K562 (cell line): ENCODE measurements at regions not wholly inside any gene's neighbourhood (a gene's known extent, or its start where the extent isn't known, plus 50 kb on each side); places are given as distances from the start of the nearest gene placed in this dataset.

Experiments
- CHCHD3 ChIP-seq: fragments of 250-450 bp; sonication (Bioruptor Pico); IDR thresholded peaks from 2 replicates; pipeline ENCODE4 v2.1.2; 2022; ENCODE audit warnings: mild to moderate bottlenecking
- GABPB2 ChIP-seq: fragments of 250-450 bp; sonication (Bioruptor Pico); conservative IDR thresholded peaks from 2 replicates; pipeline ENCODE4 v1.5.1; 2021; ENCODE audit warnings: mild to moderate bottlenecking
- HDAC3 ChIP-seq: fragments of 450-650 bp; IDR thresholded peaks from 2 replicates; pipeline ENCODE4 v1.6.1; 2018; ENCODE audit warnings: borderline replicate concordance, mild to moderate bottlenecking, moderate library complexity; ENCODE audit not compliant: partially characterized antibody
- HOXB6 ChIP-seq: fragments of 250-450 bp; sonication (Bioruptor Pico); IDR thresholded peaks from 2 replicates; pipeline ENCODE4 v1.5.1; 2022; ENCODE audit warnings: mild to moderate bottlenecking, borderline replicate concordance
- KAT7 ChIP-seq: sonication (generic); formaldehyde crosslinking; IDR thresholded peaks from 2 replicates; pipeline ENCODE4 v1.8.0; 2022; ENCODE audit warnings: missing genetic modification reagents, mild to moderate bottlenecking, borderline replicate concordance
- KLF16 ChIP-seq: IDR thresholded peaks from 2 replicates; pipeline ENCODE4 v1.6.1; 2016; ENCODE audit warnings: antibody characterized with exemption
- MBD2 ChIP-seq: sonication (generic); IDR thresholded peaks from 2 replicates; pipeline ENCODE4 v1.6.1; 2016; ENCODE audit warnings: low read depth, borderline replicate concordance
- NCOR1 ChIP-seq: fragments of 450-650 bp; IDR thresholded peaks from 2 replicates; pipeline ENCODE4 v1.6.1; 2016; ENCODE audit warnings: mild to moderate bottlenecking, moderate library complexity
- NFIC ChIP-seq: fragments of 450-650 bp; IDR thresholded peaks from 2 replicates; pipeline ENCODE4 v1.6.1; 2017; ENCODE audit warnings: mild to moderate bottlenecking, inconsistent platforms
- NFIX ChIP-seq: fragments of 250-450 bp; sonication (Bioruptor Pico); IDR thresholded peaks from 2 replicates; pipeline ENCODE4 v1.4.0; 2020; ENCODE audit warnings: low read depth, mild to moderate bottlenecking, moderate library complexity
- POU5F1 ChIP-seq: fragments of 150-350 bp; IDR thresholded peaks from 2 replicates; pipeline ENCODE4 v1.6.1; 2014; ENCODE audit warnings: borderline replicate concordance, low read length, low read depth, mild to moderate bottlenecking; ENCODE audit not compliant: partially characterized antibody
- SIRT6 ChIP-seq: IDR thresholded peaks from one replicate; pipeline ENCODE4 v1.6.1; 2012; ENCODE audit warnings: low read depth, mild to moderate bottlenecking, control low read depth, inconsistent platforms, low read length, moderate library complexity
- SMAD2 ChIP-seq: fragments of 150-350 bp; IDR thresholded peaks from 2 replicates; pipeline ENCODE4 v1.6.1; 2014; ENCODE audit warnings: low read depth, mild to moderate bottlenecking, low read length
- TEAD2 ChIP-seq: fragments of 450-650 bp; IDR thresholded peaks from 2 replicates; pipeline ENCODE4 v1.6.1; 2016; ENCODE audit warnings: missing genetic modification characterization, control low read depth, missing compliant biosample characterization
- ZBTB7A ChIP-seq: IDR thresholded peaks from 2 replicates; pipeline ENCODE4 v1.6.1; 2011; ENCODE audit warnings: low read depth, mild to moderate bottlenecking, low read length, moderate library complexity, borderline replicate concordance; ENCODE audit not compliant: control insufficient read depth
- ZC3H11A ChIP-seq: IDR thresholded peaks from 2 replicates; pipeline ENCODE4 v1.6.1; 2012; ENCODE audit warnings: low read depth, low read length, improper control_type of control experiment
- ZFP30 ChIP-seq: fragments of 250-450 bp; sonication (Bioruptor Pico); IDR thresholded peaks from 2 replicates; pipeline ENCODE4 v1.8.0; 2022; ENCODE audit warnings: moderate library complexity, mild to moderate bottlenecking, inconsistent platforms, borderline replicate concordance
- ZNF175 ChIP-seq: fragments of 200-800 bp; sonication (Bioruptor generic); IDR thresholded peaks from 2 replicates; pipeline ENCODE4 v1.6.1; 2016; ENCODE audit warnings: low read depth, mild to moderate bottlenecking, missing genetic modification characterization, missing compliant biosample characterization
- ZNF644 ChIP-seq: fragments of 200-800 bp; sonication (Bioruptor generic); IDR thresholded peaks from 2 replicates; pipeline ENCODE4 v1.6.1; 2016; ENCODE audit warnings: low read depth, missing genetic modification characterization, missing compliant biosample characterization
- TF ChIP-seq, protein P1 (sequence below): sonication (generic); formaldehyde crosslinking; IDR thresholded peaks from 2 replicates; pipeline ENCODE4 v1.9.0; 2022; ENCODE audit warnings: mild to moderate bottlenecking, missing genetic modification reagents
- TF ChIP-seq, protein P2 (sequence below), 2 experiments: fragments of 450-650 bp; IDR thresholded peaks; 2 replicates each; pipeline ENCODE4 v1.6.1; 2016; ENCODE audit warnings: mild to moderate bottlenecking in 2 of 2, borderline replicate concordance in 1 of 2, low read depth in 1 of 2, moderate library complexity in 1 of 2
- TF ChIP-seq, protein P3 (sequence below): sonication (generic); formaldehyde crosslinking; IDR thresholded peaks from 2 replicates; pipeline ENCODE4 v1.8.0; 2022; ENCODE audit warnings: mild to moderate bottlenecking, missing genetic modification reagents

DNA sequence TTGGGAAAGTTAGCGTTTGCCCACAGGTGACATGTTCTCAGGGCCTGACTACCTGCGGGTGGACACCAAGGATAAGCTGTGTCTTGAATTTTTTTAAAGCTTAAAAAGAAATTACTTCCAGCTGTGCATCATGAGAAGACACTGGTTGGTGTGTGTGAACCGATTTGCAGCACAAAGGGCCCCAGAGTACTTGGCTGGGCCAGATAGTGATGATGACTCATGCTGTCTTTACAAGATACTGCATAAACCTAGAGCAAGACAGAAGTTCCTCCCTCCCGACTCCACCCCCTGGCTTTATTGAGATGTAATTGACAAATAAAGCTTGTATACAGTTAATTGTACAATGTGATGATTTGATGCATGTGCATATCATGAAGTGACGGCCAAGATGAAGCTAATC, 212.8 kb downstream of the NXNL2 start (continued):
- TF ChIP-seq SMAD2 = no peak
- no peak for TF ChIP-seq GABPB2 (CRISPR knock-in tag)
- TF ChIP-seq ZFP30 (CRISPR knock-in tag) = no peak
- no peak for TF ChIP-seq ZNF175 (CRISPR knock-in tag)
- no peak for TF ChIP-seq POU5F1
- TF ChIP-seq, protein P1, sequence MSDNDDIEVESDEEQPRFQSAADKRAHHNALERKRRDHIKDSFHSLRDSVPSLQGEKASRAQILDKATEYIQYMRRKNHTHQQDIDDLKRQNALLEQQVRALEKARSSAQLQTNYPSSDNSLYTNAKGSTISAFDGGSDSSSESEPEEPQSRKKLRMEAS (CRISPR knock-in tag) = no peak
- no peak for TF ChIP-seq KAT7 (CRISPR knock-in tag)
- no peak for TF ChIP-seq SIRT6
- peak; percentile 89 for TF ChIP-seq NCOR1
- peak; percentile 74 for TF ChIP-seq HDAC3
- TF ChIP-seq ZBTB7A = no peak
- TF ChIP-seq, protein P2, sequence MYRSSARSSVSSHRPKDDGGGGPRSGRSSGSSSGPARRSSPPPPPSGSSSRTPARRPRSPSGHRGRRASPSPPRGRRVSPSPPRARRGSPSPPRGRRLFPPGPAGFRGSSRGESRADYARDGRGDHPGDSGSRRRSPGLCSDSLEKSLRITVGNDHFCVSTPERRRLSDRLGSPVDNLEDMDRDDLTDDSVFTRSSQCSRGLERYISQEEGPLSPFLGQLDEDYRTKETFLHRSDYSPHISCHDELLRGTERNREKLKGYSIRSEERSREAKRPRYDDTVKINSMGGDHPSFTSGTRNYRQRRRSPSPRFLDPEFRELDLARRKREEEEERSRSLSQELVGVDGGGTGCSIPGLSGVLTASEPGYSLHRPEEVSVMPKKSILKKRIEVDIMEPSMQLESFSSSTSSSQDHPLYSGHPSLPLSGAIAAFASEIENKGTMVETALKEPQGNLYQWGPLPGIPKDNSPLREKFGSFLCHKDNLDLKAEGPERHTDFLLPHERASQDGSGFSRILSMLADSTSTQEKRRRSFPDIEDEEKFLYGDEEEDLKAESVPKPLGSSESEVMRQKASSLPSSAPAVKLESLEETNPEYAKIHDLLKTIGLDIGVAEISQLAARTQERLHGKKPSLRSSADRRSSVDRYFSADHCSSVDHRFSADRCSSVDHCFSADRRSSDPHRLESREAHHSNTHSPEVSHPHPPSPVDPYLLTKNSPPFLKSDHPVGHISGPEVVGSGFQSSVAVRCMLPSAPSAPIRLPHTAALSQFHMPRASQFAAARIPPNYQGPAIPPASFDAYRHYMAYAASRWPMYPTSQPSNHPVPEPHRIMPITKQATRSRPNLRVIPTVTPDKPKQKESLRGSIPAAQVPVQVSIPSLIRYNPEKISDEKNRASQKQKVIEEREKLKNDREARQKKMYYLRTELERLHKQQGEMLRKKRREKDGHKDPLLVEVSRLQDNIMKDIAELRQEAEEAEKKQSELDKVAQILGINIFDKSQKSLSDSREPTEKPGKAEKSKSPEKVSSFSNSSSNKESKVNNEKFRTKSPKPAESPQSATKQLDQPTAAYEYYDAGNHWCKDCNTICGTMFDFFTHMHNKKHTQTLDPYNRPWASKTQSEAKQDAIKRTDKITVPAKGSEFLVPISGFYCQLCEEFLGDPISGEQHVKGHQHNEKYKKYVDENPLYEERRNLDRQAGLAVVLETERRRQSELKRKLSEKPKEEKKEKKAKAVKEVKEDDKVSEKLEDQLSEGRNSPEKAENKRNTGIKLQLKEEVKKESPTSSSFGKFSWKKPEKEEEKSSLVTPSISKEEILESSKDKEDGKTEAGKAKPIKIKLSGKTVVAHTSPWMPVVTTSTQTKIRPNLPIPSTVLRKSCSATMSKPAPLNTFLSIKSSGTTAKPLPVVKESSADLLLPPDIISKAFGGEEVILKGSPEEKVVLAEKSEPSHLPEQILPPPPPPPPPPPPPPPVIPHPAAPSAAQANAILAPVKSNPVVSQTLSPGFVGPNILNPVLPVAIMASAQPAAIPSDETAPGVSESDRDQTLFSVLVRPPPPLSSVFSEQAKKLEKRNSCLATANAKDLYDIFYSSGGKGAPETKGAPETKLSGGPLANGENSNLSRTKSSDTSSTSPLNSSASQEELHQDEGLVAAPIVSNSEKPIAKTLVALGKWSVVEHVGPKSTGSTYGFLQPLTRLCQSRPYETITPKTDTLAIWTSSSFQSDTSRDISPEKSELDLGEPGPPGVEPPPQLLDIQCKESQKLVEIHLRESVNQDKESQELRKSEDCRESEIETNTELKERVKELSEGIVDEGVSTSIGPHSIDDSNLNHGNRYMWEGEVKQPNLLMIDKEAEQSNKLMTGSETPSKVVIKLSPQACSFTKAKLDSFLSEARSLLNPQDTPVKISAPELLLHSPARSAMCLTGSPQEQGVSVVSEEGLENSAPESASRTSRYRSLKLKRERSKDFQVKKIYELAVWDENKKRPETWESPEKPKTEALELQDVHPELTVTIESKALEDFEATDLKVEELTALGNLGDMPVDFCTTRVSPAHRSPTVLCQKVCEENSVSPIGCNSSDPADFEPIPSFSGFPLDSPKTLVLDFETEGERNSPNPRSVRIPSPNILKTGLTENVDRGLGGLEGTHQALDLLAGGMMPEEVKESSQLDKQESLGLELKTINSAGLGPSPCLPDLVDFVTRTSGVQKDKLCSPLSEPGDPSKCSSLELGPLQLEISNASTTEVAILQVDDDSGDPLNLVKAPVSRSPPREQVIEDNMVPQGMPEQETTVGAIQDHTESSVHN (IDR thresholded peaks at IDR 0.05; ENCODE audit: borderline replicate concordance in 1 of 2, low read depth in 1 of 2) = no peak
- no peak for TF ChIP-seq CHCHD3
- TF ChIP-seq TEAD2 (tag) = no peak
- TF ChIP-seq, protein P3, sequence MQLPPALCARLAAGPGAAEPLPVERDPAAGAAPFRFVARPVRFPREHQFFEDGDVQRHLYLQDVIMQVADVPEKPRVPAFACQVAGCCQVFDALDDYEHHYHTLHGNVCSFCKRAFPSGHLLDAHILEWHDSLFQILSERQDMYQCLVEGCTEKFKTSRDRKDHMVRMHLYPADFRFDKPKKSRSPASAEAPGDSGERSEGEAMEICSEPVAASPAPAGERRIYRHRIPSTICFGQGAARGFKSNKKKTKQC = no peak
- TF ChIP-seq ZC3H11A = no peak
- TF ChIP-seq ZNF644 (tag) = no peak
- TF ChIP-seq NFIX = no peak
- TF ChIP-seq KLF16 = peak; percentile 86
- TF ChIP-seq NFIC = peak; percentile 77
- TF ChIP-seq HOXB6 (CRISPR knock-in tag) = no peak
- TF ChIP-seq MBD2 = 0 out of 2 replicates have a peak, but pooled peaks have one; percentile 31
